ENCODE measurements at regions not wholly inside any gene's neighbourhood (a gene's known extent, or its start where the extent isn't known, plus 50 kb on each side); places are given as distances from the start of the nearest gene placed in this dataset.

DNA sequence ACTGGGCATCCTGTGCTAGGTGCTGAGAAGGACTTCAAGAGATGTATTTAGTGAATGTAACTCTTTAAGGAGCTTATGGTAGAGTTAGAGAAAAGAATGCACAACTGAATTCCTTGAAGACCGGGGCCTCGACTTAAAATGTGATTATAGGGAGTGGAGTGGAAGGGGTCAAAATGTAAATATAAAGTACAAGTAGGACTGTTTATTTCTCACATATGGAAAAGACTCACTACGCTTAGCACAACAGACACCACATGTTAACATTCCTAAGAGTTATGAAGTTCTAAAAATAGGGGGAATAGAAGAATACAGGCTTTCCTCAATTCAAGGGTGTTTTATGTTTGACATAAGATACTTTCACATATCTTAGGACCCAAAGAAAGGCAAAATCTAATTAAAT, 117.8 kb upstream of the OSMR start:
- no peak for DNase-seq (ENCODE audit: low read depth)
- H3K4me3 ChIP-seq (ENCODE audit: control insufficient read depth, low read depth, low read length) = no peak overlapping the region
- TF ChIP-seq, protein P1, sequence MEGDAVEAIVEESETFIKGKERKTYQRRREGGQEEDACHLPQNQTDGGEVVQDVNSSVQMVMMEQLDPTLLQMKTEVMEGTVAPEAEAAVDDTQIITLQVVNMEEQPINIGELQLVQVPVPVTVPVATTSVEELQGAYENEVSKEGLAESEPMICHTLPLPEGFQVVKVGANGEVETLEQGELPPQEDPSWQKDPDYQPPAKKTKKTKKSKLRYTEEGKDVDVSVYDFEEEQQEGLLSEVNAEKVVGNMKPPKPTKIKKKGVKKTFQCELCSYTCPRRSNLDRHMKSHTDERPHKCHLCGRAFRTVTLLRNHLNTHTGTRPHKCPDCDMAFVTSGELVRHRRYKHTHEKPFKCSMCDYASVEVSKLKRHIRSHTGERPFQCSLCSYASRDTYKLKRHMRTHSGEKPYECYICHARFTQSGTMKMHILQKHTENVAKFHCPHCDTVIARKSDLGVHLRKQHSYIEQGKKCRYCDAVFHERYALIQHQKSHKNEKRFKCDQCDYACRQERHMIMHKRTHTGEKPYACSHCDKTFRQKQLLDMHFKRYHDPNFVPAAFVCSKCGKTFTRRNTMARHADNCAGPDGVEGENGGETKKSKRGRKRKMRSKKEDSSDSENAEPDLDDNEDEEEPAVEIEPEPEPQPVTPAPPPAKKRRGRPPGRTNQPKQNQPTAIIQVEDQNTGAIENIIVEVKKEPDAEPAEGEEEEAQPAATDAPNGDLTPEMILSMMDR (IDR thresholded peaks at IDR 0.05; ENCODE audit: control insufficient read depth, insufficient read depth, low read depth, low read length, missing control alignments) = no peak

DNA sequence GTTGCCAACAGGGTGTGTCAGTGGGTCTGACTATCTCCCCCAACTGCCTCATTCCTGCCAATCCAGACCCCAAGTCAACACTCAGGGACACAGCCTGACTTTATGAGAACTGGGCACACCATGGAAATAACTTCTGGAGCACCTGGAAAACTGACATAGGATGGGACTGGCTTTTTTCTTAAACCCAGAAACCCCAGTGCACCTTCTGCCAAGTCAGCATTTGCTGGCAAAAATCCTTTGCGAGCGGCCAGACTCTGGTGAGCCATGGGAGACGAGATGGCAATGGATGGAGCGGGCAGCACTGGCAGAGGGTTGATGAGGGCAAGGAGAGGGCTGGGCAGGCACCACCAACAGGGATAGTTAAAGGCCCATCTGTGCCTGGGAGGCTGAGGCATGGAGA, 114.4 kb upstream of the OSMR start:
- no peak overlapping the region for H3K4me3 ChIP-seq (ENCODE audit: control insufficient read depth, low read depth, low read length)
- TF ChIP-seq, protein P1 (IDR thresholded peaks at IDR 0.05; ENCODE audit: control insufficient read depth, insufficient read depth, low read depth, low read length, missing control alignments) = no peak
- no peak for DNase-seq (ENCODE audit: low read depth)

DNA sequence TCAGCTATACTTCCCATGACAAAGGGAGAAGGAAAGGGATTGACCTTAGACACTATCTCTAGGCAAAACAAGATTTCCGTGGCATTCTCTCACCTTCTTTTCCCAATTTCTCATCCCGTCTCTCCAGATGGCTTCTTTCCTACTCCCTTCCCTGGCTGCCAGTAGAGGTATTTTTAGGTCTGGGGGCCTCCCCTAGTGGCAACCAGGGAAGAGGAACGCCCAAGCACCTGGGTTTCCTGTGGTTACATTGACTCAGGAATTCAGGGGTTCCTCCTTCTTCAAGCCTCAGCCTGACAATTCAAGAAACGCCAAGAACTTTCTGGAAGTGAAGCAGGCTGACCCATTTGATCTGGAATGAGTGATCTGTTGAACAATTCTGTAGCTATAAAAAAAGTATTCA, 111.5 kb upstream of the OSMR start:
- no peak for DNase-seq (ENCODE audit: low read depth)
- TF ChIP-seq, protein P1 (IDR thresholded peaks at IDR 0.05; ENCODE audit: control insufficient read depth, insufficient read depth, low read depth, low read length, missing control alignments) = no peak
- H3K4me3 ChIP-seq (ENCODE audit: control insufficient read depth, low read depth, low read length) = no peak overlapping the region

DNA sequence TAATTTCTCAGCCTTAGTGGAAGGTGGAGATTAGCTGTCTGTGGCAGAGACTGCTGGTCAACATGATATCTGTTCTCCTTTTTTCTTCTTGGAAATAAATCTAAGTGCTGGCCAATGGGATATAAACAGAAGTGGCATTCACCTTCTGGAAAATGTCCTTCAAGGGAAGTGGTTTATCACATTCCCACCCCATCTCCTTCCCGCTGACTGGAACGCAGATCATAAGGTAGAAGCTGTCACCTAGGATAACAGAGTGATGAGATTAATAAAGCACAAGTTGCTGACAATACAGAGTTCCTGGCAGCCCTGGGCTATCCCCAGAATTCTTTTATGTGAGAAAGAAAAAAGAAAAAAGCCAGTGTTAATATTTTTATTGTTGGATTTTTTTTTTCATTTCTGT, 109.7 kb upstream of the OSMR start:
- no peak for DNase-seq (ENCODE audit: low read depth)
- TF ChIP-seq, protein P1 (IDR thresholded peaks at IDR 0.05; ENCODE audit: control insufficient read depth, insufficient read depth, low read depth, low read length, missing control alignments) = no peak
- no peak overlapping the region for H3K4me3 ChIP-seq (ENCODE audit: control insufficient read depth, low read depth, low read length)

DNA sequence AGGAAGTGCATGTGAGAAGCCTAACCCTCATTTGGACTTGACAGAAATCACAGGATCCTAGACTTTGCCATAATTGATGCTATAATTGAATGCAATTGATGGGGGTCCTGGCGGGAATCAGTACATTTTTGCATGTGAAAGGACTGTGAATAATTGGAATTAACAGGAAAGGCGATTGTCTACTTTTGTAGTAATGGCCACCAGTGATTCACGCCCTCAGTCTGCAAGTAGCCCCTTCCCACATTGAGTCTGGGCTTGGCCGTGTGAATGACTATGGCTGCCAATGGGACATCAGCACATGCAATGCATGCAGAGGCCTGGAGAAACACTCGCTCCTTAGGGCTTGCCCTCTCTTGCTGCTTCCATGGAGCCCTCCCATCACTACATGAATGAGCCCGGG, 107.8 kb upstream of the OSMR start:
- no peak for DNase-seq (ENCODE audit: low read depth)
- TF ChIP-seq, protein P1 (IDR thresholded peaks at IDR 0.05; ENCODE audit: control insufficient read depth, insufficient read depth, low read depth, low read length, missing control alignments) = no peak

DNA sequence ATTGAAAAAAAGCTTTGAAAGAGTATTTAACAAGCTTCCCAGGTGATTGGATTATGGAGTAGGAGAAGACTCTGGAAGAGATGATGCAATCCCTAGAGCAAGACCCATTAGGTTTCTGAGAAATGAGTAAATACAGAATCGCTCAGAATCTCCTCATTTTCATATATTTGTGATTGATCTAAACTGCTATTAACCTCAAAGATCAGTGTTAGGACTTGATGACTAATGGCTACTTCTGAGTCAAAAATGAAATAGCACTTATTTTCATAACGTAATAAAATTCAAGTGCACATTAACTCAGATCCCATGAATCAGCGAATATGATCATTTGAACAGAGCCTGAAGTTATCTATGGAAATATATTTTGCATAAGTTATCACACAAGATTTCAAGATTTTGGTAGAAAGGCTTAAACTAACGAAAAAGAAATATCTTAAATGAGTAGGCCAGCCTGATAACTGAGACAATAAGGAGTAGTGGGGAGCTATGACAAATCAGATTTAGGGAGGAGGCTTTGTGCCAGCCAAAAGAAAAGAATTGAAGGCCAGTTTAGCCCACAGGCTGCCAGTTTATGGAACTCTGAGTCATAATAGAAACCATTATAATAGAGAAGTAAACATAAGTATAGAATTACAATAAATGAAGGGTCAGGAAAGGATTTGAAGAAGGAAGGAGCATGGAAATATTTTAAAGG, 106.7 kb upstream of the OSMR start:
- H3K4me3 ChIP-seq (ENCODE audit: control insufficient read depth, low read depth, low read length) = no peak overlapping the region
- no peak for DNase-seq (ENCODE audit: low read depth)

More for the DNA sequence above, 107.8 kb upstream of the OSMR start:
- no peak overlapping the region for H3K4me3 ChIP-seq (ENCODE audit: control insufficient read depth, low read depth, low read length)

More for the DNA sequence above, 106.7 kb upstream of the OSMR start:
- TF ChIP-seq, protein P1 (IDR thresholded peaks at IDR 0.05; ENCODE audit: control insufficient read depth, insufficient read depth, low read depth, low read length, missing control alignments) = no peak
